ENCODE measurements at regions not wholly inside any gene's neighbourhood (a gene's known extent, or its start where the extent isn't known, plus 50 kb on each side); places are given as distances from the start of the nearest gene placed in this dataset.
A peak's percentile ranks its signal among the peaks of the same experiment; 100 is the strongest.
"Not testable (repeated sequence)": the region's sequence is repeated elsewhere in the genome, so short reads cannot be mapped to it uniquely, and the experiment has no call there.

- DNase-seq (ENCODE audit: low read depth): not testable (repeated sequence)
Measured at GRCh38 chr2:37722971-37723370, 51.5 kb upstream of the CDC42EP3 start.

- no peak for DNase-seq (ENCODE audit: low read depth)
Measured at GRCh38 chr2:37730037-37730818, 58.8 kb upstream of the CDC42EP3 start.

GRCh38 chr2:37732412-37732811 is 61.0 kb upstream of the CDC42EP3 start:
- DNase-seq (ENCODE audit: low read depth): not testable (repeated sequence)

- DNase-seq (ENCODE audit: low read depth): no peak
Measured at GRCh38 chr2:37733251-37733650, 61.8 kb upstream of the CDC42EP3 start.

GRCh38 chr2:37733955-37734354 is 62.5 kb upstream of the CDC42EP3 start:
- DNase-seq (ENCODE audit: low read depth): not testable (repeated sequence)

GRCh38 chr2:37734891-37735523 is 63.6 kb upstream of the CDC42EP3 start:
- not testable (repeated sequence) for DNase-seq (ENCODE audit: low read depth)

GRCh38 chr2:37735524-37735910 is 64.1 kb upstream of the CDC42EP3 start:
- not testable (repeated sequence) for DNase-seq (ENCODE audit: low read depth)

- DNase-seq (ENCODE audit: low read depth): no peak
Measured at GRCh38 chr2:37737507-37737906, 66.1 kb upstream of the CDC42EP3 start.

- DNase-seq (ENCODE audit: low read depth): no peak
Measured at GRCh38 chr2:37738266-37738885, 66.9 kb upstream of the CDC42EP3 start.

GRCh38 chr2:37739153-37739552 is 67.7 kb upstream of the CDC42EP3 start:
- DNase-seq (ENCODE audit: low read depth): no peak

GRCh38 chr2:37740164-37740739 is 68.8 kb upstream of the CDC42EP3 start:
- DNase-seq (ENCODE audit: low read depth): no peak

- DNase-seq (ENCODE audit: low read depth): no peak
Measured at GRCh38 chr2:37742286-37742685, 70.8 kb upstream of the CDC42EP3 start.

- no peak for DNase-seq (ENCODE audit: low read depth)
Measured at GRCh38 chr2:37744010-37744409, 72.6 kb upstream of the CDC42EP3 start.

- DNase-seq (ENCODE audit: low read depth): not testable (repeated sequence)
Measured at GRCh38 chr2:37744961-37745360, 73.5 kb upstream of the CDC42EP3 start.

GRCh38 chr2:37746011-37746410 is 74.6 kb upstream of the CDC42EP3 start:
- DNase-seq (ENCODE audit: low read depth): not testable (repeated sequence)

GRCh38 chr2:37746883-37747282 is 75.4 kb upstream of the CDC42EP3 start:
- no peak for DNase-seq (ENCODE audit: low read depth)

GRCh38 chr2:37748541-37748940 is 77.1 kb upstream of the CDC42EP3 start:
- peak; percentile 11 for DNase-seq (ENCODE audit: low read depth)

GRCh38 chr2:37750286-37750685 is 78.8 kb upstream of the CDC42EP3 start:
- DNase-seq (ENCODE audit: low read depth): not testable (repeated sequence)

- DNase-seq (ENCODE audit: low read depth): no peak
Measured at GRCh38 chr2:37752766-37753165, 81.3 kb upstream of the CDC42EP3 start.

GRCh38 chr2:37753758-37754157 is 82.3 kb upstream of the CDC42EP3 start:
- DNase-seq (ENCODE audit: low read depth): no peak

GRCh38 chr2:37755961-37756559 is 84.6 kb upstream of the CDC42EP3 start:
- DNase-seq (ENCODE audit: low read depth): not testable (repeated sequence)

- not testable (repeated sequence) for DNase-seq (ENCODE audit: low read depth)
Measured at GRCh38 chr2:37757456-37757855, 86.0 kb upstream of the CDC42EP3 start.
